GM18909 (cell line): ENCODE measurements at regions not wholly inside any gene's neighbourhood (a gene's known extent, or its start where the extent isn't known, plus 50 kb on each side); places are given as distances from the start of the nearest gene placed in this dataset.

Experiments used
- ATAC-seq: cut with Tn5 transposase; IDR thresholded peaks from one replicate; pipeline ENCODE4 v1.9.1; 2021; ENCODE audit warnings: mild to moderate bottlenecking; ENCODE audit not compliant: unreplicated experiment, poor library complexity

- no peak for ATAC-seq
Measured at GRCh38 chr12:68446901-68447796, 115.0 kb upstream of the MDM1 start.

- no peak for ATAC-seq
Measured at GRCh38 chr12:68447797-68448260, 115.7 kb upstream of the MDM1 start.

- no peak for ATAC-seq
Measured at GRCh38 chr12:68449196-68449595, 117.0 kb upstream of the MDM1 start.

GRCh38 chr12:68450947-68451260 is 118.7 kb upstream of the MDM1 start:
- ATAC-seq = no peak

GRCh38 chr12:68451261-68452077 is 119.3 kb upstream of the MDM1 start:
- ATAC-seq = peak; percentile 70

GRCh38 chr12:68452078-68452715 is 120.0 kb upstream of the MDM1 start:
- ATAC-seq = no peak

GRCh38 chr12:68453278-68453677 is 121.1 kb upstream of the MDM1 start:
- ATAC-seq = no peak

GRCh38 chr12:68453876-68454275 is 121.7 kb upstream of the MDM1 start:
- no peak for ATAC-seq

- ATAC-seq = no peak
Measured at GRCh38 chr12:68454892-68455291, 122.7 kb upstream of the MDM1 start.

GRCh38 chr12:68455691-68456345 is 123.7 kb upstream of the MDM1 start:
- ATAC-seq = peak; percentile 40

- ATAC-seq = no peak
Measured at GRCh38 chr12:68458866-68459265, 126.7 kb upstream of the MDM1 start.

- ATAC-seq = no peak
Measured at GRCh38 chr12:68460236-68460635, 128.1 kb upstream of the MDM1 start.

GRCh38 chr12:68461645-68462044 is 129.5 kb upstream of the MDM1 start:
- ATAC-seq = no peak

- ATAC-seq = peak; percentile 50
Measured at GRCh38 chr12:68462803-68463202, 130.6 kb upstream of the MDM1 start.

GRCh38 chr12:68465227-68465626 is 133.1 kb upstream of the MDM1 start:
- ATAC-seq = no peak

- no peak for ATAC-seq
Measured at GRCh38 chr12:68467514-68467913, 135.4 kb upstream of the MDM1 start.

- no peak for ATAC-seq
Measured at GRCh38 chr12:68468036-68468435, 135.9 kb upstream of the MDM1 start.

- no peak for ATAC-seq
Measured at GRCh38 chr12:68469113-68469512, 137.0 kb upstream of the MDM1 start.

GRCh38 chr12:68470664-68471328 is 138.6 kb upstream of the MDM1 start:
- no peak for ATAC-seq
